Fibroblast of mammary gland (primary cell): ENCODE measurements at regions not wholly inside any gene's neighbourhood (a gene's known extent, or its start where the extent isn't known, plus 50 kb on each side); places are given as distances from the start of the nearest gene placed in this dataset.

Experiments used
- DNase-seq: peaks from one replicate; pipeline ENCODE4 v3.0.0-alpha.2; 2010; ENCODE audit warnings: low read depth
- H3K4me3 ChIP-seq: 2 replicates; pipeline ENCODE4 v1.5.1; 2011; ENCODE audit warnings: low read depth, mild to moderate bottlenecking, low read length, moderate library complexity; ENCODE audit not compliant: control insufficient read depth
- TF ChIP-seq, protein P1 (sequence below): conservative IDR thresholded peaks from 2 replicates; pipeline ENCODE4 v1.5.1; 2011; ENCODE audit warnings: low read depth, low read length, inconsistent platforms; ENCODE audit not compliant: control insufficient read depth, insufficient read depth

DNA sequence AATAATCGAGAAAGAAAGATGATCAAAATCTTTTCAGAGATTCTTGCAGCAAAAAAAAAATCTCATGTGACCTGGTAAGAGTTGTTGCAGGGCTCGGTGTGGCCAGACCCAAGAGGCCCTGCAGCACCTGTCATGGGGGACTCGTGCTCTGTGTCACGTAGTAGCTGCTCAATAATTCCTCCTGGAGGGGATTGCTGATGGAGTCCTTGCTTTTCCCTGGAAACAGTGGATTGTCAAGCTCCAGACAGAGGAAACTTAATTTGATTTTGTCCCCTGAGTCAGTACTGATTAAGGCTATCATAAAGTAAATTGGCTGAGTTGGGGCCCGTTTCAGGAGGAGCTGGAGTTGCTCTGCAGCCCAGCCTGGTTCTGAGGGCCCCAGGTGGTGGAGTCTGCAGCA, 125.2 kb downstream of the EDN3 start:
- no peak overlapping the region for H3K4me3 ChIP-seq
- DNase-seq = no peak
- TF ChIP-seq, protein P1, sequence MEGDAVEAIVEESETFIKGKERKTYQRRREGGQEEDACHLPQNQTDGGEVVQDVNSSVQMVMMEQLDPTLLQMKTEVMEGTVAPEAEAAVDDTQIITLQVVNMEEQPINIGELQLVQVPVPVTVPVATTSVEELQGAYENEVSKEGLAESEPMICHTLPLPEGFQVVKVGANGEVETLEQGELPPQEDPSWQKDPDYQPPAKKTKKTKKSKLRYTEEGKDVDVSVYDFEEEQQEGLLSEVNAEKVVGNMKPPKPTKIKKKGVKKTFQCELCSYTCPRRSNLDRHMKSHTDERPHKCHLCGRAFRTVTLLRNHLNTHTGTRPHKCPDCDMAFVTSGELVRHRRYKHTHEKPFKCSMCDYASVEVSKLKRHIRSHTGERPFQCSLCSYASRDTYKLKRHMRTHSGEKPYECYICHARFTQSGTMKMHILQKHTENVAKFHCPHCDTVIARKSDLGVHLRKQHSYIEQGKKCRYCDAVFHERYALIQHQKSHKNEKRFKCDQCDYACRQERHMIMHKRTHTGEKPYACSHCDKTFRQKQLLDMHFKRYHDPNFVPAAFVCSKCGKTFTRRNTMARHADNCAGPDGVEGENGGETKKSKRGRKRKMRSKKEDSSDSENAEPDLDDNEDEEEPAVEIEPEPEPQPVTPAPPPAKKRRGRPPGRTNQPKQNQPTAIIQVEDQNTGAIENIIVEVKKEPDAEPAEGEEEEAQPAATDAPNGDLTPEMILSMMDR = no peak

DNA sequence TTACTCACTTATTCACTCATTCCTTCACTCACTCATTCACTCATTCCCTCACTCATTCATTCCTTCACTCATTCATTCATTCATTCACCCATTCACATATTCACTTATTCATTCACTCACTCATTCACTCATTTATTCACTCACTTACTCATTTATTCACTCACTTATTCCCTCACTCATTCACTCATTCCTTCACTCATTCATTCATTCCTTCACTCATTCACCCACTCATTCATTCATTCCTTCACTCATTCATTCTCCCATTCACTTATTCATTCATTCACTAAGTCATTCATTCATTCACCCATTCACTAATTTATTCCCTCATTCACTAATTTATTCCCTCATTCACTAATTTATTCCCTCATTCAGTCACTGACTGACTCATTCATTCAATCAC, 127.6 kb downstream of the EDN3 start:
- TF ChIP-seq, protein P1 = no peak

GRCh38 chr20:59428441-59429205, 128.2 kb downstream of the EDN3 start:
- DNase-seq = no peak
- TF ChIP-seq, protein P1 = no peak
- no peak overlapping the region for H3K4me3 ChIP-seq

More for the DNA sequence above, 127.6 kb downstream of the EDN3 start:
- no peak for DNase-seq
- H3K4me3 ChIP-seq = no peak overlapping the region

GRCh38 chr20:59429396-59429795, 129.0 kb downstream of the EDN3 start:
- H3K4me3 ChIP-seq = no peak overlapping the region
- TF ChIP-seq, protein P1 = no peak
- no peak for DNase-seq

- DNase-seq = no peak
- TF ChIP-seq, protein P1 = no peak
- no peak overlapping the region for H3K4me3 ChIP-seq
Measured at GRCh38 chr20:59431014-59431413, 130.6 kb downstream of the EDN3 start.

DNA sequence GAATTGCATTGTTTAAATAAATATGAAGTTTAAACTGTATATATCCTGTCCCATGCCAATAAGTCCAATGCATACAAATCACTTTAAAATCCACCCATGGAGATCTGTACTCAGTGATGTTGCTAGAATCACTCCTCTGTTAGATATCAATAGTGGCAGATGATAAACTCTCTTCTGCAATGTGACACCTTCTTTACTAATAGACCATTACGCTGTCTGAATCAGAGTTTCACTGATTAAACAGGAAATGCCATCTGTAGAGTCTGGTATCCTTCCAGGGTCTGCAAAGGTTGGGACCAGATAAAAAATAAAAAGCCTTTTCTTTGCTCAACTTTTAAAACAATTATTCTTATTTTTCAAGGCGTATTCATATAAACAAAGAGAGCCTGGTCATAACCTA, 134.5 kb downstream of the EDN3 start:
- TF ChIP-seq, protein P1 = no peak
- DNase-seq = no peak

More for the DNA sequence above, 134.5 kb downstream of the EDN3 start:
- H3K4me3 ChIP-seq = no peak overlapping the region
